Suprapubic skin (tissue), 4 donors: ENCODE measurements at regions not wholly inside any gene's neighbourhood (a gene's known extent, or its start where the extent isn't known, plus 50 kb on each side); places are given as distances from the start of the nearest gene placed in this dataset.

Experiments
- EP300 ChIP-seq: sonication (generic); formaldehyde crosslinking; IDR thresholded peaks from one replicate; pipeline ENCODE4 v1.6.1; 2017; ENCODE audit warnings: antibody characterized with exemption
- POLR2A ChIP-seq, 2 donors: fragments of 450-650 bp; IDR thresholded peaks; one replicate each; pipeline ENCODE4 v1.6.1; 2017; ENCODE audit warnings: antibody characterized with exemption in 2 of 2, mild to moderate bottlenecking in 2 of 2, moderate library complexity in 2 of 2
- POLR2AphosphoS5 ChIP-seq, 3 donors: sonication (generic); formaldehyde crosslinking; IDR thresholded peaks; one replicate each; pipeline ENCODE4 v1.6.1; 2017; ENCODE audit warnings: antibody characterized with exemption in 3 of 3
- TF ChIP-seq, protein P1 (sequence below), 2 donors: fragments of 200-600 bp in 1 of 2; fragments of 450-650 bp in 1 of 2; sonication (generic) in 1 of 2; IDR thresholded peaks; one replicate each; pipeline ENCODE4 v1.5.1; 2016 to 2019; ENCODE audit warnings: antibody characterized with exemption in 2 of 2, mild to moderate bottlenecking in 1 of 2, moderate library complexity in 1 of 2

- TF ChIP-seq POLR2AphosphoS5 (IDR thresholded peaks at IDR 0.05): no peak
- no peak for TF ChIP-seq POLR2A (IDR thresholded peaks at IDR 0.05)
- TF ChIP-seq, protein P1, sequence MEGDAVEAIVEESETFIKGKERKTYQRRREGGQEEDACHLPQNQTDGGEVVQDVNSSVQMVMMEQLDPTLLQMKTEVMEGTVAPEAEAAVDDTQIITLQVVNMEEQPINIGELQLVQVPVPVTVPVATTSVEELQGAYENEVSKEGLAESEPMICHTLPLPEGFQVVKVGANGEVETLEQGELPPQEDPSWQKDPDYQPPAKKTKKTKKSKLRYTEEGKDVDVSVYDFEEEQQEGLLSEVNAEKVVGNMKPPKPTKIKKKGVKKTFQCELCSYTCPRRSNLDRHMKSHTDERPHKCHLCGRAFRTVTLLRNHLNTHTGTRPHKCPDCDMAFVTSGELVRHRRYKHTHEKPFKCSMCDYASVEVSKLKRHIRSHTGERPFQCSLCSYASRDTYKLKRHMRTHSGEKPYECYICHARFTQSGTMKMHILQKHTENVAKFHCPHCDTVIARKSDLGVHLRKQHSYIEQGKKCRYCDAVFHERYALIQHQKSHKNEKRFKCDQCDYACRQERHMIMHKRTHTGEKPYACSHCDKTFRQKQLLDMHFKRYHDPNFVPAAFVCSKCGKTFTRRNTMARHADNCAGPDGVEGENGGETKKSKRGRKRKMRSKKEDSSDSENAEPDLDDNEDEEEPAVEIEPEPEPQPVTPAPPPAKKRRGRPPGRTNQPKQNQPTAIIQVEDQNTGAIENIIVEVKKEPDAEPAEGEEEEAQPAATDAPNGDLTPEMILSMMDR (IDR thresholded peaks at IDR 0.05): no peak
- no peak for TF ChIP-seq EP300
Observed at GRCh38 chr3:145251311-145251710, 909.7 kb downstream of the PLOD2 start.
